GM12865 (cell line): ENCODE measurements at regions not wholly inside any gene's neighbourhood (a gene's known extent, or its start where the extent isn't known, plus 50 kb on each side); places are given as distances from the start of the nearest gene placed in this dataset.
"Not testable (repeated sequence)": the region's sequence is repeated elsewhere in the genome, so short reads cannot be mapped to it uniquely, and the experiment has no call there.

Source experiments
- DNase-seq: peaks from one replicate; pipeline ENCODE4 v3.0.0; 2010; ENCODE audit warnings: low read depth
- H3K4me3 ChIP-seq: 2 replicates; pipeline ENCODE4 v1.5.1; 2011; ENCODE audit warnings: mild to moderate bottlenecking, low read depth, low read length, control low read depth
- TF ChIP-seq, protein P1 (sequence below): IDR thresholded peaks from 2 replicates; pipeline ENCODE4 v1.5.1; 2011; ENCODE audit warnings: low read length, control low read depth, low read depth, inconsistent platforms; ENCODE audit not compliant: insufficient read depth; ENCODE audit errors: missing control alignments

DNA sequence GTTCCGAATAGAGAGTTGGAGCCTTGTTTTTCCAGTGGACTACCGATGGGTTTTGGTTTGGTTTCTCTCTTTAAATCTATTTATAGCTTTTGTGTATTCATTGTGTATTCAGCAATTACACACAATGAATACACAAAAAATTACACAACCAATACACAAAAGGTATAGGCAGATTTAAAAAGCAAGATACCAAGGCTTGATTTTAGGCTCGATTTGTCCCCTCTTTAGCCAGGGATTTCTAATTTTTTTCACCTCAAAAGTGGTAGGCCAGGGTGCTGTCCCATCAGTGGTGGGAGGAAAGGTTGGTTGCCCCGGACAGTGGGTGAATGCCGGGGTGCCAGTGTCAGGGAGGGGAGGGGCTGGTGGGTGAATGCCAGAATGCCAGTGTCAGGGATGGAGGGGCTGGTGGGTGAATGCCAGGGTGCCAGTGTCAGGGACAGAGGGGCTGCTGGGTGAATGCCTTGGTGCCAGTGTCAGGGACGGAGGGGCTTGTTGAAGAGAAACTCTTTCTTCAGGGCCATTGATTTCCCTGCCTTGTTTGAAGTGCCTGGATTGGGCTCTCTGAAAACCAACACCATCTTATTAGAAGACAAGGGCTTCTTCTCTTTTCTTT, 186.2 kb downstream of the GOLGA6L6 start:
- no peak overlapping the region for H3K4me3 ChIP-seq
- no peak for DNase-seq
- TF ChIP-seq, protein P1, sequence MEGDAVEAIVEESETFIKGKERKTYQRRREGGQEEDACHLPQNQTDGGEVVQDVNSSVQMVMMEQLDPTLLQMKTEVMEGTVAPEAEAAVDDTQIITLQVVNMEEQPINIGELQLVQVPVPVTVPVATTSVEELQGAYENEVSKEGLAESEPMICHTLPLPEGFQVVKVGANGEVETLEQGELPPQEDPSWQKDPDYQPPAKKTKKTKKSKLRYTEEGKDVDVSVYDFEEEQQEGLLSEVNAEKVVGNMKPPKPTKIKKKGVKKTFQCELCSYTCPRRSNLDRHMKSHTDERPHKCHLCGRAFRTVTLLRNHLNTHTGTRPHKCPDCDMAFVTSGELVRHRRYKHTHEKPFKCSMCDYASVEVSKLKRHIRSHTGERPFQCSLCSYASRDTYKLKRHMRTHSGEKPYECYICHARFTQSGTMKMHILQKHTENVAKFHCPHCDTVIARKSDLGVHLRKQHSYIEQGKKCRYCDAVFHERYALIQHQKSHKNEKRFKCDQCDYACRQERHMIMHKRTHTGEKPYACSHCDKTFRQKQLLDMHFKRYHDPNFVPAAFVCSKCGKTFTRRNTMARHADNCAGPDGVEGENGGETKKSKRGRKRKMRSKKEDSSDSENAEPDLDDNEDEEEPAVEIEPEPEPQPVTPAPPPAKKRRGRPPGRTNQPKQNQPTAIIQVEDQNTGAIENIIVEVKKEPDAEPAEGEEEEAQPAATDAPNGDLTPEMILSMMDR = no peak

DNA sequence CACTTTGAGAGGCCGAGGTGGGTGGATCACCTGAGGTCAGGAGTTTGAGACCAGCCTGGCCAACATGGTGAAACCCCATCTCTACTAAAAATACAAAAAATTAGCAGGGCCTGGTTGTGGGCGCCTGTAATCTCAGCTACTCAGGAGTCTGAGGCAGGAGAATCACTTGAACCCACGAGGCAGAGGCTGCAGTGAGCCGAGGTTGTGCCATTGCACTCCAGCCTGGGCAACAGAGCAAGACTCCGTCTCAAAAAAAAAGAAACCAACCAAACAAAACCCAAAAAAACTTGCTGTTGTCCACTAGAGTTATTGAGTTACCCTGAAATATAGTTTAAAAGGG, 186.7 kb downstream of the GOLGA6L6 start:
- not testable (repeated sequence) for DNase-seq

DNA sequence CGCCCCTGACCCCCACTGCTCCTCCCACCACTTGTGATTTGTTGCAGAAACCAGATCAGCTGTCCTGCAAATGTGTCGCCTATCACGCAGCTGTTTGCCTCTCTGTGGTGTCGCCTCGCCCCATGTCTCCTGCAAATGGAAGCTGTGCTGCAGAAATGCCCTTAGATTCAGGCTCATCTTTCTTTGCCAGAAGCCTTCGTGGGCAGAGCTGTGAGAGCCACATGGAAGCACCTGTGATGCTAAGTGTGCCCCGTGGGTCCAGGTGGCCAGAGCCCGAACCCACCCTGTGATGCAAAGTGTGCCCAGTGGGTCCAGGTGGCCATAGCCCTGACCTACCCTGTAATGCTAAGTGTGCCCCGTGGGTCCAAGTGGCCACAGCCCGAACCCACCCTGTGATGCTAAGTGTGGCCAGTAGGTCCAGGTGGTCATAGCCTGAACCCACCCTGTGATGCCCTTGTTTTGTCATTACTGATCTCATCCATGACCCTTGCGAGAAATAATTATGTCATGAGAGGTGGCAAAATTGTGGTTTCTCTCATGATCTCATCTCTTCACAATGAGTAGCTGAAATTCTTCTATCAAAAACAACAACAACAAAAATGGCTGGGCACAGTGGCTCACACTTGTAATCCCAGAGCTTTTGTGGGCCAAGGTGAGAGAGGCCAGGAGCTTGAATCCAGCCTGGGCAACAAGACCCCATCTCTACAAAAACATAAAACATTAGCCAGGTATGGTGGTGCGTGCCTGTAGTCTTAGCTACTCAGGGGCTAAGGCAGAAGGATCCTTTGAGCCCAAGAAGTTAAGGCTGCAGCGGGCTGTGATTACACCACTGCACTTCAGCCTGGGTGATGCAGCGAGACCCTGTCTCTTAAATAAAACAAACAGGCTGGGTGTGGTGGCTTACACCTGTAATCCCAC, 187.4 kb downstream of the GOLGA6L6 start:
- DNase-seq = no peak
- no peak overlapping the region for H3K4me3 ChIP-seq
- TF ChIP-seq, protein P1 = no peak

More for the DNA sequence above, 186.7 kb downstream of the GOLGA6L6 start:
- H3K4me3 ChIP-seq = not testable (repeated sequence)

DNA sequence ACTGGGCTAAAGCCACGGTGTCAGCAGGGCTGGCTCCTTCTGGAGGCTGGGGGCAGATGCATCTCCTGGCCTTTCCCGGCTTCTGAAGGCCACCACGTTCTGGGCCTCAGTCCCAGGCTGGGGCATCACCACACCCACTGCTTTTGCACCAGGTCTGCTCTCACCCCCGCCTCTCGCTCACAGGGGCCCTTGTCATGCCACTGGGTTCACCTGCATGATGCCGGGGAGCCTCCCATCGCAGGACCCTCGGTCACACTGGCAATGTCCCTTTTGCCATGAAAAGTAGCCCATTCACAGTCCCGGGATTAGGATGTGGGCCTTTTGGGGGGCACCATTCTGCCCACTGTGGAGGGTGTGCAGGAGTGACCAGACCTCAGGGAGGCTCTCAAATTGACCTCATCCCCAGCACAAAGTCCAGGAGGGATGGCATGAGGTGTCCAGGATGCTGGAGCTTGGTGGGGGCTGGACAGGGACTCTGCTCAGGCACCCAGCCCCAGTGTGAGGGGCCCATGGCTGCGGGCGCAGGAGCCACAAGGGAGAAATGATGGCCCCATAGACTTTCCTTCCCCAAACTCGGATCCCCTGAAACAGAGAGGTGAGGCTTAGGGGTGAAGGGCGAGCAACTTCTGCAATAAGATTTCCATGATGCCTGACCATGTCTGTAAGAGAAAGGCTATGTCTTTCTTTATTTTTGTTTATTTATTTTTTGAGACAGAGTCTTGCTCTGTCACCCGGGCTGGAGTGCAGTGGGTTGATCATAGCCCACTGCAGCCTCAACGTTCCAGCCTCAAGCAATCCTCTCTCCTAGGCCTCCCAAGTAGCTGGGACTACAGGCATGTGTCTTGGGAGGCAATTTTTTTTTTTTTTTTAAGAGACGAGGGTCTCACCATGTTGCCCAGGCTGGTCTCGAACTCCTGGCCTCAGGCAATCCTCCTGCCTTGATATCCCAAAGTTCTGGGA, 189.1 kb downstream of the GOLGA6L6 start:
- DNase-seq = no peak
- H3K4me3 ChIP-seq = no peak overlapping the region
- TF ChIP-seq, protein P1 = no peak

DNA sequence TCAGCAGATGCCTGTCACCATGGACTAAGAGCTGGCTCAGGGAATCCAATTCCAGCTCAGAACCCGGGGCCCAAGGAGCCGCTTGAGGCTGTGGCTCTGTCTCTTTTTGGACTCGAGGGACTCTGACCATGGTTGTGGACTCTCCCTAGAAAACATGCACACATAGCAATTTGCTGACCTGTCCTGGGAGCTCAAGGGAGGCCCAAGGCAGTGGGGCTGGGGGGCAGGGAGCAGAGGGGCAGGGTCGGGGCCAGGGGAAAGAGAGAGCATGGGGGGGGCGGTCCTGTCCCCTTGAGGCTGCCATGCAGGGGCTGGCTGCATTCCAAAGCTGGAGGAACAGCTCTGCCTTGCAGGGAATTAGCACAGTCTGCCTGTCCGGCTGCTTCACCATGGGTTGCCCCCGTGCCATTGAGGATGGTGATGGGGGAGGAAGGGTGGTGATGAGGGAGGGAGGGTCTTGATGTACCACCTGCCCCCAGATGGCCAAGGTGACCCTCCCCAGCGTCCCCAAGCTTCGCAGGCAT, 190.1 kb downstream of the GOLGA6L6 start:
- H3K4me3 ChIP-seq = no peak overlapping the region
- TF ChIP-seq, protein P1 = no peak
- no peak for DNase-seq

DNA sequence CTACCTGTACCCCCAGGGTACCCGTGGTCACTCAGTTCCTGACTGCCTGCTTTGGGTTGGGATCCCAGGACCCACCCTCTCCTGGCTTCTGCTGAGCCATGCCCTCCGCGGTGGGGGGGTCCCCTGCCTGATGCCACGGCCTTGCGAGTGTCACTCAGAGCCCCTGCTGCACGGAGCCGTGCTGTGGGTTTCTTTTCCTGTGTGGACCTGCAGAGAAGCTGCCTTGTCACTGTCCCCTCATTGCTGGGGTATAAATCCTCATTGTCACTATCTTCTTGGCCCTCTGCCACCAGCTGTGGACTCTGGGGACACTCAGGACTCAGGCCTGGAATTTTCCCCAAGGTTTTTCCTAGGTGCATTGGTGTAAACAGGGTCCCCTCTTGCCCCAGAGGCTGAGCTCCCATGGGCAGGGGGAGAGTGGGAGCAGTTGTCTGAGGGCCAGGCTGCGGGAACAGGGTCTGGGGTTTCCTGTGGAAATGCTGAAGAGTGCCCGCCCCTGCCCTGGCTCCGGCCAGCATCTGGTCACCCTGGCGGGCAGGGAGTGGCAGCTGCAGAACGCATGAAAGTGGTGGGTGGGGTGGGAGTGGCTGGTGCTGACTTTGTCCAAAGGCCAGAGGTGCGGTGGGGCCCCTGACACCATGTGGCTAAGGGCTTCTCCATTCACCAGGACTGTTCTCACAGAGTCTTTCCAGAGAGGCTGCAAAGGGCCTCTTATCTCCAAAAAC, 191.7 kb downstream of the GOLGA6L6 start:
- no peak overlapping the region for H3K4me3 ChIP-seq
- TF ChIP-seq, protein P1 = no peak
- DNase-seq = no peak
